GM21529 (cell line): ENCODE measurements at regions not wholly inside any gene's neighbourhood (a gene's known extent, or its start where the extent isn't known, plus 50 kb on each side); places are given as distances from the start of the nearest gene placed in this dataset.

Source experiments
- ATAC-seq: cut with Tn5 transposase; IDR thresholded peaks from one replicate; pipeline ENCODE4 v1.9.1; 2021; ENCODE audit not compliant: unreplicated experiment

- ATAC-seq = no peak
Measured at GRCh38 chr1:56418151-56418631, 161.2 kb downstream of the PLPP3 start.

- no peak for ATAC-seq
Measured at GRCh38 chr1:56417646-56418045, 161.7 kb downstream of the PLPP3 start.

GRCh38 chr1:56416495-56416894 lies 162.9 kb downstream of the PLPP3 start:
- ATAC-seq = no peak

- ATAC-seq = no peak
Measured at GRCh38 chr1:56415720-56416119, 163.6 kb downstream of the PLPP3 start.

- ATAC-seq = no peak
Measured at GRCh38 chr1:56415258-56415657, 164.1 kb downstream of the PLPP3 start.

GRCh38 chr1:56414728-56415224 lies 164.6 kb downstream of the PLPP3 start:
- no peak for ATAC-seq

- no peak for ATAC-seq
Measured at GRCh38 chr1:56413671-56414199, 165.6 kb downstream of the PLPP3 start.

GRCh38 chr1:56411484-56412180 lies 167.7 kb downstream of the PLPP3 start:
- no peak for ATAC-seq

GRCh38 chr1:56411021-56411420 lies 168.3 kb downstream of the PLPP3 start:
- no peak for ATAC-seq

- ATAC-seq = no peak
Measured at GRCh38 chr1:56410405-56410804, 169.0 kb downstream of the PLPP3 start.

GRCh38 chr1:56409112-56409691 lies 170.2 kb downstream of the PLPP3 start:
- no peak for ATAC-seq

GRCh38 chr1:56406821-56407220 lies 172.5 kb downstream of the PLPP3 start:
- no peak for ATAC-seq

- ATAC-seq = no peak
Measured at GRCh38 chr1:56404561-56405030, 174.8 kb downstream of the PLPP3 start.

- ATAC-seq = no peak
Measured at GRCh38 chr1:56404066-56404465, 175.3 kb downstream of the PLPP3 start.

GRCh38 chr1:56403321-56403720 lies 176.0 kb downstream of the PLPP3 start:
- ATAC-seq = no peak

GRCh38 chr1:56401191-56401590 lies 178.2 kb downstream of the PLPP3 start:
- ATAC-seq = no peak

GRCh38 chr1:56400526-56400925 lies 178.8 kb downstream of the PLPP3 start:
- no peak for ATAC-seq

GRCh38 chr1:56399795-56400194 lies 179.6 kb downstream of the PLPP3 start:
- no peak for ATAC-seq

GRCh38 chr1:56399326-56399725 lies 180.0 kb downstream of the PLPP3 start:
- no peak for ATAC-seq

- ATAC-seq = no peak
Measured at GRCh38 chr1:56397811-56398231, 181.5 kb downstream of the PLPP3 start.

GRCh38 chr1:56397409-56397808 lies 182.0 kb downstream of the PLPP3 start:
- no peak for ATAC-seq

GRCh38 chr1:56396581-56396980 lies 182.8 kb downstream of the PLPP3 start:
- no peak for ATAC-seq
